ENCODE measurements at regions not wholly inside any gene's neighbourhood (a gene's known extent, or its start where the extent isn't known, plus 50 kb on each side); places are given as distances from the start of the nearest gene placed in this dataset.
A peak's percentile ranks its signal among the peaks of the same experiment; 100 is the strongest.
"Not testable (repeated sequence)": the region's sequence is repeated elsewhere in the genome, so short reads cannot be mapped to it uniquely, and the experiment has no call there.

DNA sequence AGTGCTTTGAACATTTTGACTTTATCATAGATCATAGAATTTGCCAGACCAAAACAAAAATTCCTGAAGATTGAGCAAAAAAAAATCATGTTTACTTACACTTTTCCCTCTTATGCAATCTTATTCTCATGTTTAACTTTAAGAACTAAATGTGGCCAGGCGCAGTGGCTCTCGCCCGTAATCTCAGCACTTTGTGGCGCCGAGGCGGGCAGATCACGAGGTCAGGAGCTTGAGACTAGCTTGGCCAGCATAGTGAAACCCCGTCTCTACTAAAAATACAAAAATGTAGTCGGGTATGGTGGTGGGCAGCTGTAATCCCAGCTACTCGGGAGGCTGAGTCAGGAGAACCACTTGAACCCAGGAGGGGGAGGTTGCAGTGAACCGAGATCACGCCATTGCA is 227.9 kb upstream of the KYNU start:
- DNase-seq (ENCODE audit: low read depth) = no peak

- DNase-seq (ENCODE audit: low read depth) = peak; percentile 79
Observed at GRCh38 chr2:142642650-142643049, 234.8 kb upstream of the KYNU start.

DNA sequence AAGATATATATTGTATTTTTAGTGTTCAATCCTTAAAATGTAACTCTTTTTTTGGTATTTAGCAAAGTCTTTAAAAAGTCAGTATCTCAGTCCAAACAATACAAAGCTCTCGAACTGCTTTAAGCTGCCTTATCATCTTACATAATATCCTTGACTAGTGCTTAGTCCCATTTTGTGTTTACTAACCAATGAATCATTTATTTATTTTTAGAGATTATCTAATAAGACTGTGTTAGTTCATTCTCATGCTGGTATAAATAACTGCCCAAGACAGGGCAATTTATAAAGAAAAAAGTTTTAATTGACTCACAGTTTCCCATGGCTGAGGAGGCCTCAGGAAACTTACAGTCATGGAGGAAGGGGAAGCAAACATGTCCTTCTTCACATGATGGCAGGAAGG is 248.3 kb upstream of the KYNU start:
- no peak for DNase-seq (ENCODE audit: low read depth)

DNA sequence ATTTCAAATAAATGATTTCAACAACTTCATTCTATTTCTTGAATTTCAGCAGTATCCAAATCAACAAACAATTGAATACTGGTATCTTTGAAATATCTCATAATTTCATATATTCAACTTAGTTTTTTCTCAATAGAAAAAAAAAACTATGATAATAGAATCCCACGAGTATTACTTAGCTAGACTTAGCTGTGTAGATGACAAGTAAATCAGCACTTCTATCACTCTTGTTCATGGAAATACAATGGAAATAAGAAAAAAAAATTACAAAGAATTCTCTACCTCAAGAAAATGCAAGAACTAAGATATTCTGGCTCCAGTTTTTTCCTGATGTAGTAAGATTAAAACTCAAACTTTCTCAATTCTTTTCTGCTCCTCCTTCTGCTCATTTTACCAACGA is 256.2 kb upstream of the KYNU start:
- DNase-seq (ENCODE audit: low read depth) = no peak

DNA sequence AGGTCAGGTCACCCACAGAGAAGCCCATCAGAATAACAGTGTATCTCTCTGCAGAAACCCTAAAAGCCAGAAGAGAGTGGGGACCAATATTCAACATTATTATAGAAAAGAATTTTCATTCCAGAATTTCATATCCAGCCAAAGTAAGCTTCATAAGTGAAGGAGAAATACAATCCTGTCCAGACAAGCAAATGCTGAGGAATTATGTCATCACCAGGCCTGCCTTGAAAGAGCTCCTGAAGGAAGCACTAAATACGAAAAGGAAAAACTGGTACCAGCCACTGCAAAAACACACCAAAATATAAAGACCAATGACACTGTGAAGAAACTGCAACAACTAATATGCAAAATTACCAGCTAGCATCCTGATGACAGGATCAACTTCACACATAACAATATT is 260.0 kb upstream of the KYNU start:
- DNase-seq (ENCODE audit: low read depth) = no peak

GRCh38 chr2:142615876-142616275 is 261.6 kb upstream of the KYNU start:
- DNase-seq (ENCODE audit: low read depth) = no peak

GRCh38 chr2:142613193-142613592 is 264.3 kb upstream of the KYNU start:
- DNase-seq (ENCODE audit: low read depth) = not testable (repeated sequence)

- no peak for DNase-seq (ENCODE audit: low read depth)
Observed at GRCh38 chr2:142605421-142605820, 272.0 kb upstream of the KYNU start.

DNA sequence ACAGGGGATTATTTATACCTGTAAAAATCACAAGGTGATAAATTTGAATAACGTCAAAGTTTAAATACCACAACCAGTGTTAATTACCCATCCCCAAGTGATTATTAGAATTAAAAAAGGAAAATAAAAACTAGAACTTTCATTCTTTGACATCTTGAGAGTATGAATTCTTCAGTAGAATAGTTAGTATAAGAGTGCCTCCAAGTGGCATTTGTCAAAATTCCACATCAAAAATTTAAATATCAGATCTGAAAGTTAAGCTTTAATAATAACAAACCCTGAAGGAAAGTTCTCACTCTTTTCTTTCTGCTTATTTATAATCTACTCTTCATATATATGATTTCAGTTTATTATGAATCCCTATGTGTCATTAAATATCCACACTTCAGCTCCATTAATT is 273.7 kb upstream of the KYNU start:
- DNase-seq (ENCODE audit: low read depth) = no peak

GRCh38 chr2:142602418-142602989 is 275.0 kb upstream of the KYNU start:
- DNase-seq (ENCODE audit: low read depth) = no peak

- no peak for DNase-seq (ENCODE audit: low read depth)
Observed at GRCh38 chr2:142601794-142602193, 275.7 kb upstream of the KYNU start.

DNA sequence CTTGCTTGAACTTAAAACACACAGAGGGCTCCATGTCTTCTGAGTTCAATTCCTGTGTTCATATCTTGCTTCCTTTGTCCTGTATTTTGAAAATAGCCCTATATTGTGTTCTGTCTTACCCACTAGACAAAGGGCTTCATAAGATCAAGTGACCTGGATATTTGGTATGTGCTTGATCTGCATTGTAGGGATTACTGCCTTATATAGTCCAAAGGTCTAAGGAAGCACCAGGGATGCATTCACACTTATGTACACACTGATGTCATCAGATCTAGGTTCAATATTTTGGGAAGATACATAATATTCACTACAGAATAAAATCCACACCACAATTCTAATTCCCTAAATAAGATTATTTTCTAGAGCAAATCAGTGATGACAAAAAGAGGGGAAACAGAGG is 278.0 kb upstream of the KYNU start:
- no peak for DNase-seq (ENCODE audit: low read depth)

DNA sequence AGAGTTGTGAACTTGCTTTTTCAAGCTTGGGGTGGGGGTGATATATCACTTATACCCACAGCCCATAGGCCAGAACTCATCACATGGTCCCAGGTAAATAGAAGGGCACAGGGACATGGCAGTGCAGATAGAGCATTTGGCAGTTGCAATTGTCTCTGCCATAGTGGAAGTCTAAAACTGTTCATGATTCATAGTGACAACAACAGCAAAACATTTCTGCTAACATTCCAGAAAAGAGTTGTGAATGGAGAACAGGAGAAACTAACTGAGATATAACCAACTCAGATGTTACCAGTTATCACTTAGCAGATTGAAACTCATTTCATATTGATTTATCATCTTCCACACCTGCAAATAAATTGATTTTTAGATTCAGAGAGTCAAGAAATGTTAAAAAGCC is 278.6 kb upstream of the KYNU start:
- DNase-seq (ENCODE audit: low read depth) = no peak

DNA sequence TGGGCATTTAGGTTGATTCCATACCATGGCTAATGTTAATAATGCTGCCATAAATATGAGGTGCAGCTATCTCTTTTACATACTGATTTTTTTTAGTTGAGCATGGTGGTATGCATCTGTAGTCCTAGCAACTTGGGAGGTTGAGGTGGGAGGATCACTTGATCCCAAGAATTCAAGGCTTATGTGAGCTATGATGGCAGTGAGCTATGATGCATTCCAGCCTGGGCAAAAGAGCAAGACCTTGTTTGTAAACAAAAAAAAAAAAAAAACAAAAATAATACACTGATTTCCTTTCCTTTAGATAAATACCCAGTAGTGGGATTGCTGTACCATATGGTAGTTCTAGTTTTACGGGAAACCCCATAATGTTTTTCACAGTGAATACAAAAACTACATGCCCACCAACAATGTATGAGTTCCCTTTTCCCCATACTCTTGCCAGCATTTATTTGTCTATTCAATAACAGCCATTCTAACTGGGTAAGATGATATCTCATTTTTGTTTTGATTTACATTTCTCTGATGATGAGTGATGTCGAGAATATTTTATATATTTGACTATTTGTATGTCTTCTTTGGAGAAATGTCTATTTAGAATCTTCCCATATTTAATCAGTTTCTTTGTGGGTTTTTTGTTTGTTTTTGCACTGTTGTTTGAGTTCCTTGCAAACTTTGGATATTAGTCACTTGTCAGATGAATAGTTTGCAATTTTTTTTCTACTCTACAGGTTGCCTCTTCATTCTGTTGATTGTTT is 281.0 kb upstream of the KYNU start:
- DNase-seq (ENCODE audit: low read depth) = peak; percentile 69

DNA sequence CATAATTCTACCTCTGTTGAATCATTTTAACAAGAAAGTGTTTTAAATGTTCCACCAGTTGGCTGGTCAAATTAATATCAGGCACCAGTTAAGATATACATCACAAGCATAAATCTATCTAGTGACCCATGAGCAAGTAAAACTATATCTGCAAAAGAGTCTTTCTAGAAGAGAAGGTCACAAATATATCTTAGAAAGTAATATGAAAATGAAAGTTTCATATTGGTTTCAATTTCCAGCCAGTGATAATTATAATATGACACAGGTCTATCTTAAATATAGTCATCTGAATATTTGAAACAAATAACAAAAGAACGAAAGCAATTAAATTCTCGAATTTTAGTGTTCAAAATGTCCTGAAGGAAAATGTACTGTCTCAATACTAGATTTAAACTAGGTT is 282.5 kb upstream of the KYNU start:
- DNase-seq (ENCODE audit: low read depth) = no peak

DNA sequence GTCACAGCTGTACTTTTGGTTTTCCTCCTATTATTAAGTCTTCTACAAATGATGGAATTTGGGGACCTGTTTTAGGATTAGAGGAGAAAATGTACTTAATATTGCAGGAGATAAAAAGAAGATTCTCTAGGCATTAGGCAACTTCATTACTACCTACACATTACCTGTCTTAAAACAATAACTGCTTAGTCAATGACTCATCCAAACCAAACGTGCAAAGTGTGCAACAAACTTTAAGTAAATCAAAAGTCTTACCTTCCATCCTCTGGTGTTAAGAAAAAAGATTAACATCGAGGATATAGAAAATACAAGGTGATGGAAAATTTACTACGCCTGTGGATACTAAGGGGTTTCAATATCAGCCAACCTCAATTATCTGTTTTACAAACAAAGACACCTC is 285.3 kb upstream of the KYNU start:
- DNase-seq (ENCODE audit: low read depth) = no peak

DNA sequence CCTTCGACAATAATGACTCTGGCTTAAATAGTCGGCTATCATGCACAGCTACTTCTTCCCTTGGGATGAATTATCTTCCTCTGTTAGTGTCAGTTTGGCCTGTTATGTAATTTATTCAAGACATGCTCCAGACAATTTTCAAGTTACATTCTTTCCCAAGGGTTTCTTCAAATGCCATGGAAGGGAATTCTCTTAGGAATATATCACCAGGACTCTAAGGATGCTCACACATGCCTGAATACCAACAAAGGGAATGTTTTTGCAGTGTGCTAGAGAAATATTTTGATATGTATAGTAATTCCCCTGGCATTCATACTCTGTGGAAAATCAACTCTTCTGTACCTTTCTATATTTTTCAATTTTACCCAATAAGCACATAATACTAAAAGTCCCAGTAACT is 286.0 kb upstream of the KYNU start:
- DNase-seq (ENCODE audit: low read depth) = no peak

DNA sequence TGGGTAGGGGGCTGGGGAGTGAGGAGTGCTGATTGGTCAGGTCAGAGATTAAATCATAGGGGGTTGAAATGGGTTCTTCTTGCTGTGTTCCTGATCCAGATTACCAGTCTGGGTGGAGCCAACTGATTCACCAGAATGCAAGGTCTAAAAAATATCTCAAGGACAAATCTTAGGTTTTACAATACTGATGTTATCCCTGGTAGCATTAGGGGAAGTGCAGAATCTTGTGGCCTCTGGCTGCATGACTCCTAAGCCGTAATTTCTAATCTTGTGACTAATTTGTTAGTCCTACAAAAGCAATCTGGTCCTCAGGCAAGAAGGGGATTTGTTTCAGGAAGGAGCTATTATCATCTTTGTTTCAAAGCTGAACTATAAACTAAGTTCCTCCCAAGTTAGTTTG is 289.2 kb upstream of the KYNU start:
- no peak for DNase-seq (ENCODE audit: low read depth)

DNA sequence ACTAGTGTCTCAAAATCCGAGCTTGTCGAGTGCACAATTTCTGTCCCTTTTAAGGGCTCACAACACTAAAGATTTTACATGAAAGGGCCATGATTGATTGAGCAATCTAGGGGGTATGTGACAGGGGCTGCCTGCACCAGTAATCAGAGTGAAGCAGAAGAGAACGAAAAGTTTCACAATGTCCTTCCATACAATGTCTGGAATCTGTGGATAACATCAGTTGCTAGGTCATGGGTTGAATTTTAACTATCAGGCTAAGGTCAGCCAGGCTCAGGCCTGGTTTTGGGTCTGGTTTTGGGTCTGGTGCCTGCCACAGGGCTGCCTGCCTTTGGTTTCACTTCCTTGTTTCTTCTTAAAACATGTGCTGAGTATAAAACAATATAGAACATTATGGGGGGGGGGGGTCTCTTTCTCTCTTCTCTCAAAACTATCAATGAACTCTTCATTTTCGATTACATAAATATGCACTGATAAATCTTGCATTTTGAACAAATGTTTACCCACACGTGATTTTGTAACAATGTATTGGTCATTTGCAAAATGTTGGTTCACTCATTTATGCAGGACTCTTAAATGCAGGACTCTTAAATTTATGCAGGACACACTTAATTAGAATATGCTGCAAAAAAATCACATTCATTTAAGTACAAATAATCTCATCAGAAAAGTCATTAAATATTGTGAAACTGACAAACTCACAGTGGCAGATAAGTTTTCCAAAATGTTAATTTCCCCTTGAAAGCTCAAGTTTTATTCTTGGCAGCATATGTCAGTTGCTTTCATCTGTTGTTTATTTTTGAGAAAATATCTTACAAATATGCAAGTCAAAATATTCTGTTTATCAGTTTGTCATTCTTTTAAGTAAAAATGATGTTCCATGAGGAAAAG is 290.5 kb upstream of the KYNU start:
- no peak for DNase-seq (ENCODE audit: low read depth)

DNA sequence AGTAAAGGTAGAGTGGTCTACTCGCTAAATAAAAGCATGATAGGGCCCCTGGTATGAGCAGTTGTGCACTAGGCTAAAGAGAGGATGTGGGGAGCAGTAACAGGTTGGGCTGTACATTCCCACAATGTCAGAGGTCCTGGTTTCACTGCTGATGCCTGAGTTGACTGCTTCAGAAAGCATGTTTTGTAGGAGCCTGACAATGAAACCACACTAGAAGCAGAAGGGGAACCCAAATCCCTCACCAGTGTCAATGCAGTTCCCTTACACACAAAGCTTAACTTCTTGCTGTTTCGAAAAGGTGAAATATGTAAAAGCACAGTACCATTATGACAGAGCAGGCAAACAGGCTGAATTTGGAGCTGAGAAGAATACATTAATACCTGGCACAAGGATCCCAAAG is 291.7 kb upstream of the KYNU start:
- no peak for DNase-seq (ENCODE audit: low read depth)

DNA sequence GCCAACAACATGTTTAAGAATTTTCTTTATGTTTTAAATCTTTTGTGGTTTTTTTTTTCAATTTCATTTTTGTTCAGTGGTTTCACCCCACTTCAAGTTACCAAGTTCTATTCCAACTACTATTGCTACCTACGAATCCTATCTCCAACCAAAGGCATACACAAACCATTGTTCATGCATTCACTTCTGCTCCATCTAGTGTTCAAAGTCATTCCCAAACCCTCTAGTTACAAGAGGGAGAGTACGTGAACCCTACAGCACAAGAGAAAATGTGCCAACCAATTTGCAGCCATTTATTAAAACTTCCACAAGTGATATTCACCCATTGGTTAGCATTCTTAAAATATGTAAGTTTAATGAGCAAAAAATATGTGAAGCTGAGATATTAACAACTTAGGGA is 295.1 kb upstream of the KYNU start:
- no peak for DNase-seq (ENCODE audit: low read depth)

- DNase-seq (ENCODE audit: low read depth) = no peak
Observed at GRCh38 chr2:142581491-142581890, 296.0 kb upstream of the KYNU start.

- DNase-seq (ENCODE audit: low read depth) = no peak
Observed at GRCh38 chr2:142580691-142581090, 296.8 kb upstream of the KYNU start.
